Thyroid gland (tissue), 4 donors: ENCODE measurements at regions not wholly inside any gene's neighbourhood (a gene's known extent, or its start where the extent isn't known, plus 50 kb on each side); places are given as distances from the start of the nearest gene placed in this dataset.

Experiments used
- DNase-seq, 2 donors: peaks; one replicate each; pipeline ENCODE4 v3.0.0-alpha.2; 2019
- H3K27ac ChIP-seq, 3 donors: fragments of 200-600 bp; sonication (generic); 1 replicate in 2 of 3; 2 replicates in 1 of 3; pipeline ENCODE4 v1.5.1; 2016 to 2019; ENCODE audit warnings: mild to moderate bottlenecking in 1 of 3, moderate library complexity in 1 of 3
- H3K27me3 ChIP-seq: fragments of 200-600 bp; sonication (generic); one replicate; pipeline ENCODE4 v1.5.1; 2019
- H3K36me3 ChIP-seq, 2 donors: fragments of 200-600 bp; sonication (generic); one replicate each; pipeline ENCODE4 v1.5.1; 2016 to 2019
- H3K4me1 ChIP-seq, 2 donors: fragments of 200-600 bp; sonication (generic); one replicate each; pipeline ENCODE4 v1.5.1; 2017 to 2019
- H3K4me3 ChIP-seq, 3 donors: fragments of 200-600 bp; sonication (generic); replicated peaks in 1 of 3; 1 replicate in 2 of 3; 2 replicates in 1 of 3; pipeline ENCODE4 v1.5.1; 2016; ENCODE audit warnings: mild to moderate bottlenecking in 1 of 3
- H3K9me3 ChIP-seq: fragments of 200-600 bp; sonication (generic); one replicate; pipeline ENCODE4 v1.5.1; 2017
- CTCF ChIP-seq, 6 experiments: fragments of 200-600 bp in 3 of 6; fragments of 450-650 bp in 3 of 6; sonication (generic) in 3 of 6; IDR thresholded peaks; one replicate each; pipeline ENCODE4 v1.5.1; 2016 to 2019; ENCODE audit warnings: antibody characterized with exemption in 6 of 6, mild to moderate bottlenecking in 2 of 6, inconsistent platforms in 1 of 6, moderate library complexity in 1 of 6
- POLR2A ChIP-seq, 2 donors: fragments of 450-650 bp; IDR thresholded peaks; one replicate each; pipeline ENCODE4 v1.6.1; 2017; ENCODE audit warnings: antibody characterized with exemption in 2 of 2, mild to moderate bottlenecking in 2 of 2, moderate library complexity in 1 of 2
- WGBS, 2 donors: methylation state at CpG; one replicate each; pipeline ENCODE4 v1.1.5; 2017; 5-methylcytosine and 5-hydroxymethylcytosine counted together
- intact Hi-C: fragments of 100-400 bp; cut with DNase I; formaldehyde crosslinking; loops from one replicate; pipeline ENCODE4 v1.15.1; 2023

GRCh38 chr18:27377251-27377650, 192.1 kb upstream of the CHST9 start:
- Histone ChIP-seq H3K27ac (no peak overlapping the region), H3K36me3 (no peaks in the 10 kb centered on the region), H3K9me3 (no peaks in the 10 kb centered on the region), H3K4me1 (peaks cover 0 to 6% of the 10 kb centered on the region in 2 donors), H3K27me3 (no peaks in the 10 kb centered on the region), H3K4me3 (no peak overlapping the region)
- TF ChIP-seq CTCF (IDR thresholded peaks at IDR 0.05) (no peak), POLR2A (IDR thresholded peaks at IDR 0.05) (no peak)
- WGBS, 2 donors: 67 to 83% methylated on average over 1 of the region's 1 CpG
- intact Hi-C loops: no loop called here
- DNase-seq: no peak

- no peak overlapping the region for H3K4me3 ChIP-seq
- no peaks in the 10 kb centered on the region for H3K9me3 ChIP-seq
- H3K36me3 ChIP-seq: no peaks in the 10 kb centered on the region
- intact Hi-C loops: no loop called here
- TF ChIP-seq CTCF (IDR thresholded peaks at IDR 0.05): no peak
- WGBS, 2 donors: 17 to 29% methylated on average over 1 of the region's 1 CpG
- H3K27ac ChIP-seq: no peak overlapping the region
- H3K27me3 ChIP-seq: no peaks in the 10 kb centered on the region
- H3K4me1 ChIP-seq: no peaks in the 10 kb centered on the region
- DNase-seq: no peak
Measured at GRCh38 chr18:27372386-27372785, 187.3 kb upstream of the CHST9 start.

- no peak for DNase-seq
- H3K36me3 ChIP-seq: no peaks in the 10 kb centered on the region
- no peak overlapping the region for H3K4me3 ChIP-seq
- intact Hi-C loops: no loop called here
- no peak for TF ChIP-seq POLR2A (IDR thresholded peaks at IDR 0.05)
- no peaks in the 10 kb centered on the region for H3K4me1 ChIP-seq
- no peak overlapping the region for H3K27ac ChIP-seq
- H3K27me3 ChIP-seq: no peaks in the 10 kb centered on the region
- 87 to 92% methylated on average over 5 of the region's 5 CpGs for WGBS, 2 donors
- no peaks in the 10 kb centered on the region for H3K9me3 ChIP-seq
Measured at GRCh38 chr18:27366665-27367064, 181.6 kb upstream of the CHST9 start.

GRCh38 chr18:27366151-27366550, 181.0 kb upstream of the CHST9 start:
- Histone ChIP-seq H3K4me1 (no peaks in the 10 kb centered on the region), H3K27me3 (no peaks in the 10 kb centered on the region), H3K4me3 (no peak overlapping the region), H3K9me3 (no peaks in the 10 kb centered on the region), H3K27ac (no peak overlapping the region), H3K36me3 (no peaks in the 10 kb centered on the region)
- TF ChIP-seq POLR2A (IDR thresholded peaks at IDR 0.05) (no peak), CTCF (IDR thresholded peaks at IDR 0.05) (no peak)
- no peak for DNase-seq
- intact Hi-C loops: no loop called here
- 74 to 76% methylated on average over 1 of the region's 1 CpG for WGBS, 2 donors

- intact Hi-C loops: no loop called here
Measured at GRCh38 chr18:27363872-27364271, 178.8 kb upstream of the CHST9 start.

More at GRCh38 chr18:27363872-27364271, 178.8 kb upstream of the CHST9 start:
- TF ChIP-seq CTCF (IDR thresholded peaks at IDR 0.05) (no peak), POLR2A (IDR thresholded peaks at IDR 0.05) (no peak)
- H3K27me3 ChIP-seq: no peaks in the 10 kb centered on the region
- no peaks in the 10 kb centered on the region for H3K36me3 ChIP-seq
- H3K4me3 ChIP-seq: no peak overlapping the region
- H3K4me1 ChIP-seq: no peaks in the 10 kb centered on the region
- DNase-seq: no peak
- H3K9me3 ChIP-seq: no peaks in the 10 kb centered on the region
- H3K27ac ChIP-seq: no peak overlapping the region
